ENCODE measurements at regions not wholly inside any gene's neighbourhood (a gene's known extent, or its start where the extent isn't known, plus 50 kb on each side); places are given as distances from the start of the nearest gene placed in this dataset.

- no peak overlapping the region for H3K4me2 ChIP-seq (ENCODE audit: insufficient read depth, low read length)
- no peaks in the 10 kb centered on the region for H3K4me1 ChIP-seq (replicated peaks in 1 of 2; ENCODE audit: control insufficient read depth in 2 of 2, insufficient read depth in 2 of 2, low read length in 2 of 2)
- no peak overlapping the region for H3K27ac ChIP-seq (ENCODE audit: extremely low read depth, low read depth, low read length)
- ATAC-seq (no peak), DNase-seq (ENCODE audit: extremely low read depth in 1 of 4, low spot score in 3 of 4) (no peak), FAIRE-seq (no peak)
- no TSS peak for BruUV-seq (replicated peaks)
- WGBS (ENCODE audit: insufficient coverage, low coverage, missing lambda C conversion rate): 7% methylated on average over 1 of the region's 1 CpG
- no peak overlapping the region for H3K9ac ChIP-seq (ENCODE audit: insufficient read depth in 1 of 2, low read depth in 2 of 2, low read length in 2 of 2)
- ChIA-PET POLR2A (interaction anchor here (0.6 kb wide), 1 partner anchor 70 kb away, joined by 6 read pairs; no protein-coding TSS in a partner anchor), CTCF (ENCODE audit: low intra/inter-chr PET ratio) (no interaction called here)
- no peaks in the 10 kb centered on the region for H3K9me1 ChIP-seq (ENCODE audit: control insufficient read depth, insufficient read depth, low read length)
- intact Hi-C loops (cut with micrococcal nuclease): no loop called here
- in situ Hi-C loops (cut with MboI): no loop called here
- H2AFZ ChIP-seq (ENCODE audit: low read depth, low read length): no peak overlapping the region
- no peaks in the 10 kb centered on the region for H3K79me2 ChIP-seq (ENCODE audit: control insufficient read depth, insufficient read depth, low read length)
- H3K27me3 ChIP-seq (ENCODE audit: control insufficient read depth in 2 of 2, insufficient read depth in 2 of 2, low read length in 2 of 2): no peaks in the 10 kb centered on the region
- H4K20me1 ChIP-seq (replicated peaks; ENCODE audit: control insufficient read depth, insufficient read depth, low read length): no peaks in the 10 kb centered on the region
- no peak overlapping the region for H3K4me3 ChIP-seq
- no peaks in the 10 kb centered on the region for H3K36me3 ChIP-seq (ENCODE audit: control insufficient read depth, insufficient read depth, low read length)
- H3K9me3 ChIP-seq (replicated peaks; ENCODE audit: control insufficient read depth, insufficient read depth, low read depth, low read length): no peaks in the 10 kb centered on the region
- TF ChIP-seq PHF8 (IDR thresholded peaks at IDR 0.05; ENCODE audit: borderline replicate concordance, low read length) (no peak), U2AF2 (optimal IDR thresholded peaks at IDR 0.05; ENCODE audit: low read depth, low read length) (no peak), BRCA1 (IDR thresholded peaks at IDR 0.05) (no peak), BRCA1 (CRISPR knock-in tag; IDR thresholded peaks at IDR 0.05) (no peak), BRD9 (IDR thresholded peaks at IDR 0.05; ENCODE audit: low read depth, partially characterized antibody) (no peak), ZNF232 (CRISPR knock-in tag; IDR thresholded peaks at IDR 0.05) (no peak), ZNF518B (CRISPR knock-in tag; IDR thresholded peaks at IDR 0.05) (no peak), KLF6 (CRISPR knock-in tag; IDR thresholded peaks at IDR 0.05; ENCODE audit: borderline replicate concordance) (no peak), FOXA1 (IDR thresholded peaks at IDR 0.05; ENCODE audit: borderline replicate concordance) (no peak), TEAD2 (tag; IDR thresholded peaks at IDR 0.05) (no peak), MIER1 (IDR thresholded peaks at IDR 0.05; ENCODE audit: low read depth) (no peak), CREBBP (IDR thresholded peaks at IDR 0.05; ENCODE audit: low read depth, low read length) (no peak), ZNF449 (CRISPR knock-in tag; IDR thresholded peaks at IDR 0.05) (no peak), RBM15 (IDR thresholded peaks at IDR 0.05; ENCODE audit: insufficient read depth, low read length) (no peak), SREBF1 (IDR thresholded peaks at IDR 0.05; ENCODE audit: borderline replicate concordance, low read depth, low read length) (no peak), ZC3H11A (IDR thresholded peaks at IDR 0.05; ENCODE audit: low read depth, low read length) (no peak), PRPF4 (IDR thresholded peaks at IDR 0.05; ENCODE audit: insufficient read depth, low read depth, low read length, poor library complexity, severe bottlenecking) (no peak), ATF4 (CRISPR knock-in tag; IDR thresholded peaks at IDR 0.05) (no peak)
Measured at GRCh38 chr12:66941150-66941549, 262.3 kb upstream of the GRIP1 start.

Measured in K562 (cell line).